Keratinocyte (primary cell): ENCODE measurements at regions not wholly inside any gene's neighbourhood (a gene's known extent, or its start where the extent isn't known, plus 50 kb on each side); places are given as distances from the start of the nearest gene placed in this dataset.

Source experiments
- EZH2 ChIP-seq: IDR thresholded peaks from one replicate; pipeline ENCODE4 v1.6.1; 2012; ENCODE audit warnings: inconsistent platforms, mild to moderate bottlenecking, low read length, moderate library complexity
- TF ChIP-seq, protein P1 (sequence below), 3 experiments: IDR thresholded peaks in 1 of 3; conservative IDR thresholded peaks in 1 of 3; optimal IDR thresholded peaks in 1 of 3; 2 replicates in 2 of 3; 3 replicates in 1 of 3; pipeline versions ENCODE3 to v1.5.1; 2011; ENCODE audit warnings: low read length in 3 of 3, mild to moderate bottlenecking in 3 of 3, moderate library complexity in 2 of 3, control low read depth in 1 of 3, inconsistent platforms in 1 of 3; ENCODE audit not compliant: insufficient read depth in 2 of 3; ENCODE audit errors: extremely low read depth in 1 of 3

DNA sequence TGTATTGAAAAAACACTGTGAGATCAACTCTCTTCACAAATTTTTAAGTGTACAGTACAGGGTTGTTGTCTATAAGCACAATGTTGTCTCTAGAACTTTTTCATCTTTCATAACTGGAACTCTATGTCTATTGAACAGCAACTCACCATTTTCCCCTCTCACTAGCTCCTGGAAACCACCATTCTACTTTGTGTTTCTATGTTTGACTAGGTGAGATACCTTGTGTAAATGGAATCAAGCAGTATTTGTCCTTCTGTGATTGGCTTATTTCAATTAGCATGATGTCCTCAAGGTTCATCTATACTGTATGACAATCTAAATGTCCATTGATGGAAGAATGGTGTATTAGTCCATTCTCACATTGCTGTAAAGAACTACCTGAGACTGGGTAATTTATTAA, 210.1 kb upstream of the FUT9 start:
- TF ChIP-seq EZH2: no peak
- TF ChIP-seq, protein P1, sequence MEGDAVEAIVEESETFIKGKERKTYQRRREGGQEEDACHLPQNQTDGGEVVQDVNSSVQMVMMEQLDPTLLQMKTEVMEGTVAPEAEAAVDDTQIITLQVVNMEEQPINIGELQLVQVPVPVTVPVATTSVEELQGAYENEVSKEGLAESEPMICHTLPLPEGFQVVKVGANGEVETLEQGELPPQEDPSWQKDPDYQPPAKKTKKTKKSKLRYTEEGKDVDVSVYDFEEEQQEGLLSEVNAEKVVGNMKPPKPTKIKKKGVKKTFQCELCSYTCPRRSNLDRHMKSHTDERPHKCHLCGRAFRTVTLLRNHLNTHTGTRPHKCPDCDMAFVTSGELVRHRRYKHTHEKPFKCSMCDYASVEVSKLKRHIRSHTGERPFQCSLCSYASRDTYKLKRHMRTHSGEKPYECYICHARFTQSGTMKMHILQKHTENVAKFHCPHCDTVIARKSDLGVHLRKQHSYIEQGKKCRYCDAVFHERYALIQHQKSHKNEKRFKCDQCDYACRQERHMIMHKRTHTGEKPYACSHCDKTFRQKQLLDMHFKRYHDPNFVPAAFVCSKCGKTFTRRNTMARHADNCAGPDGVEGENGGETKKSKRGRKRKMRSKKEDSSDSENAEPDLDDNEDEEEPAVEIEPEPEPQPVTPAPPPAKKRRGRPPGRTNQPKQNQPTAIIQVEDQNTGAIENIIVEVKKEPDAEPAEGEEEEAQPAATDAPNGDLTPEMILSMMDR (optimal IDR thresholded peaks at IDR 0.05 in 1 of 3, IDR thresholded peaks at IDR 0.05 in 1 of 3, conservative IDR thresholded peaks at IDR 0.05 in 1 of 3; ENCODE audit: extremely low read depth in 1 of 3, insufficient read depth in 2 of 3, low read length in 3 of 3): no peak
